ENCODE measurements at regions not wholly inside any gene's neighbourhood (a gene's known extent, or its start where the extent isn't known, plus 50 kb on each side); places are given as distances from the start of the nearest gene placed in this dataset.

DNA sequence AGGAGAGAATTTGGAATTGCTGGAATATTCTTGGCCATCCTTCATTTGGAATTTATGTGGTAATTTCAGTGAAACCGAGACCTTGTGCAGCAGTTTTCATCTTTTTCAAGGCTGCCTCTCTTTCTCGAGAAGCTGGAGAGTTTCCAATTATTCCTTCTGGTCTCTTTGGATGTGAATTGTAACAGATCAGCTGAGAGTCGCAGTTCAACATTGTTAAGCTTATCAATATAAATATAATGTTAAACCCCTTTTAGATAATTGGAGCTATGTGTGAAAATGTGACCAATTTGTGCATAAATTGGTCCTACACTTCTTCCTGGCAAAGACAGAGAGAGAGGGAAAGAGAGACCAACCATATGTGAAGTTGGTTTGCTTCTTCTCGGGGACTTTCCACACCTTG, 425.6 kb downstream of the TSHZ3 start:
- H3K4me3 ChIP-seq (ENCODE audit: insufficient read depth, low read depth, low read length, poor library complexity, severe bottlenecking) = no peak overlapping the region

GRCh38 chr19:30923096-30923495, 426.1 kb downstream of the TSHZ3 start:
- H3K27me3 ChIP-seq (replicated peaks; ENCODE audit: control insufficient read depth, insufficient read depth, low read length, poor library complexity, severe bottlenecking) = no peaks in the 10 kb centered on the region
- H3K4me3 ChIP-seq (ENCODE audit: insufficient read depth, low read depth, low read length, poor library complexity, severe bottlenecking) = no peak overlapping the region
- no peaks in the 10 kb centered on the region for H3K9me3 ChIP-seq (ENCODE audit: control insufficient read depth, low read length)
- H3K27ac ChIP-seq (ENCODE audit: insufficient read depth, low read length, poor library complexity, severe bottlenecking) = no peak overlapping the region
- H3K36me3 ChIP-seq (ENCODE audit: control insufficient read depth, insufficient read depth, low read length) = no peaks in the 10 kb centered on the region
- DNase-seq = no peak
- no peaks in the 10 kb centered on the region for H3K4me1 ChIP-seq (ENCODE audit: control insufficient read depth, insufficient read depth, low read length, poor library complexity, severe bottlenecking)

More for the DNA sequence above, 425.6 kb downstream of the TSHZ3 start:
- no peaks in the 10 kb centered on the region for H3K36me3 ChIP-seq (ENCODE audit: control insufficient read depth, insufficient read depth, low read length)
- no peaks in the 10 kb centered on the region for H3K27me3 ChIP-seq (replicated peaks; ENCODE audit: control insufficient read depth, insufficient read depth, low read length, poor library complexity, severe bottlenecking)
- H3K4me1 ChIP-seq (ENCODE audit: control insufficient read depth, insufficient read depth, low read length, poor library complexity, severe bottlenecking) = no peaks in the 10 kb centered on the region
- no peak for DNase-seq
- no peaks in the 10 kb centered on the region for H3K9me3 ChIP-seq (ENCODE audit: control insufficient read depth, low read length)
- no peak overlapping the region for H3K27ac ChIP-seq (ENCODE audit: insufficient read depth, low read length, poor library complexity, severe bottlenecking)

DNA sequence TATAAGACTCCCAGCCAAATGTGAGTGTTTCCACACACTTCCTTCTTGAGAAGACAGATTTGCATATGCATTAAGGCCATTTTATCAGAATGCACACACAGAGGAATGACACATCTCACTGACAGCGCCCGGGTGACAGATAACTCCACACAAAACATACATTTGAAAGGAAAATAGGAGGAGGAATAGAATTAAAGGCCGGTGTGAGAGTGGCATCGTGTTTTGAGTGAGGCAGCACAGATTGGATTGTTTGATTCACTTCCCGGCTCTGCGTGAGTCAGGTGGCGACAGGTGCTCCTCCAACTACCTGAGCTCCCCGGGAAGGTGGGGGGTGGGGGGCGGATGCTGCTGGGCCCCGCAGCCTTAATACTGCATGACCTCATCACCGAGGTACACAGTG, 429.0 kb downstream of the TSHZ3 start:
- Histone ChIP-seq H3K4me3 (ENCODE audit: insufficient read depth, low read depth, low read length, poor library complexity, severe bottlenecking) (no peak overlapping the region), H3K4me1 (ENCODE audit: control insufficient read depth, insufficient read depth, low read length, poor library complexity, severe bottlenecking) (no peaks in the 10 kb centered on the region), H3K27ac (ENCODE audit: insufficient read depth, low read length, poor library complexity, severe bottlenecking) (no peak overlapping the region), H3K9me3 (ENCODE audit: control insufficient read depth, low read length) (no peaks in the 10 kb centered on the region), H3K27me3 (replicated peaks; ENCODE audit: control insufficient read depth, insufficient read depth, low read length, poor library complexity, severe bottlenecking) (no peaks in the 10 kb centered on the region), H3K36me3 (ENCODE audit: control insufficient read depth, insufficient read depth, low read length) (no peaks in the 10 kb centered on the region)
- DNase-seq = no peak

GRCh38 chr19:30919737-30920136, 429.5 kb downstream of the TSHZ3 start:
- DNase-seq = no peak
- H3K27me3 ChIP-seq (replicated peaks; ENCODE audit: control insufficient read depth, insufficient read depth, low read length, poor library complexity, severe bottlenecking) = no peaks in the 10 kb centered on the region
- H3K4me3 ChIP-seq (ENCODE audit: insufficient read depth, low read depth, low read length, poor library complexity, severe bottlenecking) = no peak overlapping the region
- no peaks in the 10 kb centered on the region for H3K4me1 ChIP-seq (ENCODE audit: control insufficient read depth, insufficient read depth, low read length, poor library complexity, severe bottlenecking)
- no peak overlapping the region for H3K27ac ChIP-seq (ENCODE audit: insufficient read depth, low read length, poor library complexity, severe bottlenecking)
- no peaks in the 10 kb centered on the region for H3K36me3 ChIP-seq (ENCODE audit: control insufficient read depth, insufficient read depth, low read length)
- no peaks in the 10 kb centered on the region for H3K9me3 ChIP-seq (ENCODE audit: control insufficient read depth, low read length)

- H3K27me3 ChIP-seq (replicated peaks; ENCODE audit: control insufficient read depth, insufficient read depth, low read length, poor library complexity, severe bottlenecking) = no peaks in the 10 kb centered on the region
- no peak overlapping the region for H3K4me3 ChIP-seq (ENCODE audit: insufficient read depth, low read depth, low read length, poor library complexity, severe bottlenecking)
- H3K9me3 ChIP-seq (ENCODE audit: control insufficient read depth, low read length) = no peaks in the 10 kb centered on the region
- no peak for DNase-seq
- H3K4me1 ChIP-seq (ENCODE audit: control insufficient read depth, insufficient read depth, low read length, poor library complexity, severe bottlenecking) = no peaks in the 10 kb centered on the region
- no peaks in the 10 kb centered on the region for H3K36me3 ChIP-seq (ENCODE audit: control insufficient read depth, insufficient read depth, low read length)
- no peak overlapping the region for H3K27ac ChIP-seq (ENCODE audit: insufficient read depth, low read length, poor library complexity, severe bottlenecking)
These were observed 433.0 kb downstream of the TSHZ3 start for GRCh38 chr19:30916238-30916637.

DNA sequence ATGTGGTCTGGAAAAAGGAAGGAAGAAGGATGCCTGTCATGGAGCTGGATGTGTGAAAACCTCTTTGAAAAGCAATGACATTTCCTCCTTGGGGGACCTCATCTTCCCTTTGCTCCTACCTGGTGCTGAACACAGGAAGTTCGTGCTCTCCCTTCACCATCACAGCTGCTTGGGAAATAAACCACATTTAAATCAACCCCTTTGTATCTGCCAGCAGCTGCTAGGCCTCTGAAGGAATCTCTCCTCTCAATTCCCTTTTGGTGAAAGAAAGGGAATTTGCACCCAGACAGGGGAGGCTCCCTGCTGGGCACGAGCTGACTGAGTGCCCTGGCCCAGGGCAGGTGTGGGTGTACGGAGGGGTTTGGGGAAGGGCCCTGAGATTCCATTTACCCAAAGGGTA, 437.7 kb downstream of the TSHZ3 start:
- DNase-seq = no peak
- H3K4me3 ChIP-seq (ENCODE audit: insufficient read depth, low read depth, low read length, poor library complexity, severe bottlenecking) = no peak overlapping the region
- no peak overlapping the region for H3K27ac ChIP-seq (ENCODE audit: insufficient read depth, low read length, poor library complexity, severe bottlenecking)
- H3K27me3 ChIP-seq (replicated peaks; ENCODE audit: control insufficient read depth, insufficient read depth, low read length, poor library complexity, severe bottlenecking) = no peaks in the 10 kb centered on the region
- no peaks in the 10 kb centered on the region for H3K9me3 ChIP-seq (ENCODE audit: control insufficient read depth, low read length)
- H3K4me1 ChIP-seq (ENCODE audit: control insufficient read depth, insufficient read depth, low read length, poor library complexity, severe bottlenecking) = no peaks in the 10 kb centered on the region
- no peaks in the 10 kb centered on the region for H3K36me3 ChIP-seq (ENCODE audit: control insufficient read depth, insufficient read depth, low read length)

DNA sequence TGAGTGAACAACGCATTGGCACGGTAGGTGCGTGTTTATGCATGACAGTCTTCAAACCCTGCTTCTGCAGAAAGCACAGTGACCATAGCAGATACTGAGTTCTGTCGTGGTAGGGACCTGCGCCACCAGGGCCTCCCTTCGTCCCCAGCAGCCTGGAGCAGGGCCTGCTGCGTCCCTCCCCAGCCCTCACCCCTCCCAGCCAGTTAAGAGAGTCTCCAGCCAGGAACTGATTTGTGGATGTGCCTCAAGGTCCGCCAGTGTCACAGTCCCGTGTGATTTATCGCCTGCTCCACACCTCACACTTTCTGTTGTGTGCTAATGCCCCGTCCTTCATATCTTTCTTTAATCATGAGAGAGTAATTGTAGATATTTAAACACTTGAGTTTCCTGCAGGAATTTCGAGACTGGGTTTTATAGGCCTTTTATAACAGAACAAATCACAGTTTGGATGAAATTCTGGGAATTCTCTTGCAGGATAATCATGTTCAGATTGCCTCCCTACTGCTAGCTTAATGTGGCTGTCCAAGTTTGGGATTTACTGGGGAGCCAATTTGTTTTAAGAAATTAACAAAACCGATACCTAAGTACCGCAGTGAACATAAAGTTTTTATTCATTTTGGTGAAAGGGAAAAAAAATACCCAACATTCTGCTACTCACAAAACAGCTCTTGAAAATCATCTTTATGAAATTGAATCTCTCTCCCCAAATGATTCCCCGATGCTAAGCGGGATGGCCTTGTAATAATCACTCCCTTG, 438.6 kb downstream of the TSHZ3 start:
- Histone ChIP-seq H3K27ac (ENCODE audit: insufficient read depth, low read length, poor library complexity, severe bottlenecking) (no peak overlapping the region), H3K4me1 (ENCODE audit: control insufficient read depth, insufficient read depth, low read length, poor library complexity, severe bottlenecking) (no peaks in the 10 kb centered on the region), H3K36me3 (ENCODE audit: control insufficient read depth, insufficient read depth, low read length) (no peaks in the 10 kb centered on the region), H3K27me3 (replicated peaks; ENCODE audit: control insufficient read depth, insufficient read depth, low read length, poor library complexity, severe bottlenecking) (no peaks in the 10 kb centered on the region), H3K4me3 (ENCODE audit: insufficient read depth, low read depth, low read length, poor library complexity, severe bottlenecking) (no peak overlapping the region), H3K9me3 (ENCODE audit: control insufficient read depth, low read length) (no peaks in the 10 kb centered on the region)
- no peak for DNase-seq

DNA sequence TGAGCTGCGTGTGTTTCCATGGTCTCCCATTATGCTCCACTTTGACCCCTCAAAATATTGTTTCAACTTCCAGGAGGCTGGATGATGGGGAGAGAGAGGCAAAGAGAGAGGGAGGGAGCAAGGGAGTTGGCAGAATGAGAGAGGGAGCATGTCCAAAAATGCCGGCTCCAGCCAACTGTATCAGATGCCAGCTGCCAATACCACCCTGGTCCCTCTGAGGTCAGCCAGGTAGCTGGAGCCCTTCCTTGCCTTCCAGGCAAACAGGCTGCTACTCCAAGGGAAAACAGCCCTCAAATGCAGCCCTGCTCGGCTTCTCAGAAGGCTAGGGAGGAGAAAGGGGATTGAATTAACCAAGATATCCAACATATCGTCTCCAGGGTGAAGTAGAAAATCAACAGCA, 440.0 kb downstream of the TSHZ3 start:
- H3K27me3 ChIP-seq (replicated peaks; ENCODE audit: control insufficient read depth, insufficient read depth, low read length, poor library complexity, severe bottlenecking) = no peaks in the 10 kb centered on the region
- H3K27ac ChIP-seq (ENCODE audit: insufficient read depth, low read length, poor library complexity, severe bottlenecking) = no peak overlapping the region
- no peak overlapping the region for H3K4me3 ChIP-seq (ENCODE audit: insufficient read depth, low read depth, low read length, poor library complexity, severe bottlenecking)
- H3K36me3 ChIP-seq (ENCODE audit: control insufficient read depth, insufficient read depth, low read length) = no peaks in the 10 kb centered on the region
- H3K4me1 ChIP-seq (ENCODE audit: control insufficient read depth, insufficient read depth, low read length, poor library complexity, severe bottlenecking) = no peaks in the 10 kb centered on the region
- DNase-seq = no peak
- no peaks in the 10 kb centered on the region for H3K9me3 ChIP-seq (ENCODE audit: control insufficient read depth, low read length)

DNA sequence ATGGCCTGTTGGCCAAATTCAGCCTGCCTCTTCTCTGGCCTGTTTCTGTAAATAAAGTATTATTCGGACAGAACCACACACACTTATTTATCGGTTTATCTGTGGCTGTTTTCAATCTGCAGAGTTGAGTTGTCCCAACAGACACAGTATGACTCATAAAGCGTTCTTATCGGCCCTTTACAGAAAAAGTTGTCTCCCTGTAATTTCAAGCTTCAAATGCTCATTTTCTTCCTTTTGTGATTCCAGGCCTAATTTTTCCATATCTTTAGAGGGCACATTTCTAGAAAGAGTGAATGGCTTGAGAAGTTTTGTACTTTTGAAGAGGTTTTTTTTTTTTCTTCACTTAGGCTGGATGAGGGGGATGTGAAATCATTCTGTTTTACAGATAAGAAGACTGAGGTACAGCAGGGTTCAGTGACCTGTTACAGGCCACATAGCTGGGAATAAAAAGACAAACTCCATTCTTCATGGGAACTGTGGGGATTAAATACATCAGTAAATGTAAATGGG, 440.9 kb downstream of the TSHZ3 start:
- no peak overlapping the region for H3K27ac ChIP-seq (ENCODE audit: insufficient read depth, low read length, poor library complexity, severe bottlenecking)
- no peaks in the 10 kb centered on the region for H3K36me3 ChIP-seq (ENCODE audit: control insufficient read depth, insufficient read depth, low read length)
- H3K9me3 ChIP-seq (ENCODE audit: control insufficient read depth, low read length) = no peaks in the 10 kb centered on the region
- no peaks in the 10 kb centered on the region for H3K4me1 ChIP-seq (ENCODE audit: control insufficient read depth, insufficient read depth, low read length, poor library complexity, severe bottlenecking)
- no peak overlapping the region for H3K4me3 ChIP-seq (ENCODE audit: insufficient read depth, low read depth, low read length, poor library complexity, severe bottlenecking)
- no peak for DNase-seq
- no peaks in the 10 kb centered on the region for H3K27me3 ChIP-seq (replicated peaks; ENCODE audit: control insufficient read depth, insufficient read depth, low read length, poor library complexity, severe bottlenecking)

DNA sequence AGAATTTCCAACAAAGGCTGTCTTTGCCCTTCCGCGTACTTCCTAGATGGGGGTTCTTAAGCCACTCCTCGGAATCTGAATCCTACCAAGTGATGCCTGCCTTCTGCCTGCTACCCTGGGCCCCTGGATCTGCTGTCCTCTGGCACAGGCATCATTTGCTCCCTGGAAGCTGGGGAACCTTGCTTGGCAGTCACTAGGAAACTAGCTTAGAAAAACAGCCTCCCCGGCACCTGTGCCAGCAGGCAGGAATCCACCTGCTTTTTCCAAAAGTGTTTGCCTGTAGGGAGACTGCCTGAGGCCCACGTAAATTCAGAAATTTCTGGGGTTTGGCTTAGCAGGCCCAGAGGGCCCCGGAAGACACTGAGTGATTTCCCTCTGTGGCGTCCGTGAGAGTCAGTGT, 442.4 kb downstream of the TSHZ3 start:
- no peak for DNase-seq
- Histone ChIP-seq H3K27me3 (replicated peaks; ENCODE audit: control insufficient read depth, insufficient read depth, low read length, poor library complexity, severe bottlenecking) (no peaks in the 10 kb centered on the region), H3K9me3 (ENCODE audit: control insufficient read depth, low read length) (no peaks in the 10 kb centered on the region), H3K4me1 (ENCODE audit: control insufficient read depth, insufficient read depth, low read length, poor library complexity, severe bottlenecking) (no peaks in the 10 kb centered on the region), H3K27ac (ENCODE audit: insufficient read depth, low read length, poor library complexity, severe bottlenecking) (no peak overlapping the region), H3K4me3 (ENCODE audit: insufficient read depth, low read depth, low read length, poor library complexity, severe bottlenecking) (no peak overlapping the region), H3K36me3 (ENCODE audit: control insufficient read depth, insufficient read depth, low read length) (no peaks in the 10 kb centered on the region)

Data from effector memory CD4-positive, alpha-beta T cell (primary cell).